GM23338 (cell line): ENCODE measurements at regions not wholly inside any gene's neighbourhood (a gene's known extent, or its start where the extent isn't known, plus 50 kb on each side); places are given as distances from the start of the nearest gene placed in this dataset.

Experiments used
- ATAC-seq: fragments of 200-7000 bp; cut with Tn5 transposase; 3 replicates; pipeline ENCODE4 v1.9.1; 2020
- DNase-seq: peaks from one replicate; pipeline ENCODE4 v3.0.0-alpha.2; 2015; ENCODE audit warnings: low spot score
- H2AFZ ChIP-seq: fragments of 200-600 bp; sonication (generic); 2 replicates; pipeline ENCODE4 v1.8.0; 2016; ENCODE audit warnings: antibody characterized with exemption, mild to moderate bottlenecking, moderate library complexity
- H3F3A ChIP-seq: fragments of 200-600 bp; sonication (generic); replicated peaks from 2 replicates; pipeline ENCODE4 v1.8.0; 2017; ENCODE audit warnings: antibody characterized with exemption, mixed run types, low read depth
- H3K27ac ChIP-seq: fragments of 200-600 bp; sonication (generic); 2 replicates; pipeline ENCODE4 v1.6.1; 2016; ENCODE audit warnings: low read depth
- H3K27me3 ChIP-seq: fragments of 200-600 bp; sonication (generic); 2 replicates; pipeline ENCODE4 v1.8.0; 2016; ENCODE audit warnings: mild to moderate bottlenecking, mixed run types, moderate library complexity; ENCODE audit not compliant: insufficient read depth
- H3K36me3 ChIP-seq: fragments of 200-600 bp; sonication (generic); 2 replicates; pipeline ENCODE4 v1.8.0; 2016; ENCODE audit warnings: mild to moderate bottlenecking; ENCODE audit not compliant: insufficient read depth
- H3K4me1 ChIP-seq: fragments of 200-600 bp; sonication (generic); 2 replicates; pipeline ENCODE4 v1.8.0; 2016; ENCODE audit warnings: mild to moderate bottlenecking, moderate library complexity; ENCODE audit not compliant: insufficient read depth
- H3K4me2 ChIP-seq: fragments of 200-600 bp; sonication (generic); 2 replicates; pipeline ENCODE4 v1.7.1; 2017; ENCODE audit warnings: mixed run types
- H3K4me3 ChIP-seq: fragments of 200-600 bp; sonication (generic); 2 replicates; pipeline ENCODE4 v1.6.1; 2016; ENCODE audit warnings: mixed run types
- H3K79me2 ChIP-seq: fragments of 200-600 bp; sonication (generic); replicated peaks from 2 replicates; pipeline ENCODE4 v1.8.0; 2017; ENCODE audit warnings: mild to moderate bottlenecking; ENCODE audit not compliant: insufficient read depth
- H3K9me2 ChIP-seq: fragments of 200-600 bp; sonication (generic); 2 replicates; pipeline ENCODE4 v1.8.0; 2017; ENCODE audit not compliant: insufficient read depth
- H4K20me1 ChIP-seq: fragments of 200-600 bp; sonication (generic); replicated peaks from 2 replicates; pipeline ENCODE4 v1.8.0; 2017; ENCODE audit warnings: mild to moderate bottlenecking; ENCODE audit not compliant: insufficient read depth
- H3K27ac Mint-ChIP-seq: 2 replicates; pipeline ENCODE4 v1.8.0; 2020; ENCODE audit warnings: inconsistent platforms, mild to moderate bottlenecking, moderate library complexity, mixed read lengths
- H3K27me3 Mint-ChIP-seq: 3 replicates; pipeline ENCODE4 v1.8.0; 2022; ENCODE audit warnings: low read depth, mild to moderate bottlenecking, moderate library complexity, mixed read lengths, inconsistent platforms; ENCODE audit not compliant: insufficient read depth, poor library complexity
- H3K36me3 Mint-ChIP-seq: 3 replicates; pipeline ENCODE4 v1.8.0; 2021; ENCODE audit warnings: low read depth, mild to moderate bottlenecking, inconsistent platforms, moderate library complexity, mixed read lengths
- H3K4me1 Mint-ChIP-seq: 3 replicates; pipeline ENCODE4 v1.8.0; 2020; ENCODE audit warnings: mild to moderate bottlenecking, inconsistent platforms, mixed read lengths
- H3K4me3 Mint-ChIP-seq: 3 replicates; pipeline ENCODE4 v1.8.0; 2021; ENCODE audit warnings: moderate library complexity, mild to moderate bottlenecking, inconsistent platforms, mixed read lengths
- H3K9me3 Mint-ChIP-seq: 3 replicates; pipeline ENCODE4 v1.8.0; 2020; ENCODE audit warnings: moderate library complexity, mild to moderate bottlenecking, inconsistent platforms, mixed read lengths
- CTCF ChIP-seq, 2 experiments: fragments of 200-600 bp in 1 of 2; sonication (generic) in 1 of 2; conservative IDR thresholded peaks; 2 replicates each; pipeline versions ENCODE4 v1.5.1 to v1.6.1; 2016 to 2017; ENCODE audit warnings: antibody characterized with exemption in 2 of 2, low read depth in 2 of 2, mild to moderate bottlenecking in 2 of 2, moderate library complexity in 1 of 2
- ETS1 ChIP-seq: IDR thresholded peaks from 2 replicates; pipeline ENCODE4 v1.6.1; 2016; ENCODE audit warnings: antibody characterized with exemption
- EZH2 ChIP-seq: fragments of 200-600 bp; sonication (generic); IDR thresholded peaks from one replicate; pipeline ENCODE4 v1.8.0; 2017; ENCODE audit warnings: antibody characterized with exemption, mild to moderate bottlenecking, low read depth; ENCODE audit not compliant: unreplicated experiment
- EZH2phosphoT487 ChIP-seq: fragments of 200-600 bp; sonication (generic); IDR thresholded peaks from one replicate; pipeline ENCODE4 v1.8.1; 2018; ENCODE audit warnings: antibody characterized with exemption; ENCODE audit not compliant: unreplicated experiment
- JUNB ChIP-seq: IDR thresholded peaks from one replicate; pipeline ENCODE4 v1.6.1; 2016; ENCODE audit warnings: antibody characterized with exemption; ENCODE audit not compliant: unreplicated experiment
- NANOG ChIP-seq: IDR thresholded peaks from 2 replicates; pipeline ENCODE4 v1.6.1; 2016; ENCODE audit warnings: antibody characterized with exemption, borderline replicate concordance
- ZNF114 ChIP-seq: fragments of 250-450 bp; sonication (Bioruptor Pico); IDR thresholded peaks from 2 replicates; pipeline ENCODE4 v1.5.0; 2020; ENCODE audit warnings: mild to moderate bottlenecking, moderate library complexity
- ZNF331 ChIP-seq: fragments of 250-450 bp; sonication (Bioruptor Pico); IDR thresholded peaks from 2 replicates; pipeline ENCODE4 v1.5.0; 2020; ENCODE audit warnings: low read depth, mild to moderate bottlenecking, moderate library complexity
- ZNF462 ChIP-seq: fragments of 250-450 bp; sonication (Bioruptor Pico); IDR thresholded peaks from 2 replicates; pipeline ENCODE4 v1.5.0; 2020; ENCODE audit warnings: mild to moderate bottlenecking, moderate library complexity

- TF ChIP-seq ZNF114 (CRISPR knock-in tag) (no peak), CTCF (conservative IDR thresholded peaks at IDR 0.05; ENCODE audit: low read depth in 2 of 2) (no peak), EZH2 (no peak), JUNB (no peak)
Observed at GRCh38 chr10:128516180-128516579, 390.0 kb upstream of the MKI67 start (continued).

GRCh38 chr10:128517167-128517566, 390.9 kb upstream of the MKI67 start:
- no peaks in the 10 kb centered on the region for H3K4me1 ChIP-seq
- no peak overlapping the region for H3K4me3 ChIP-seq
- no peak overlapping the region for H3K4me2 ChIP-seq
- Mint-ChIP-seq H3K36me3 (peaks cover 6% of the 10 kb centered on the region; the same call in 1 of the 3 replicates), H3K4me3 (no peak overlapping the region), H3K27ac (no peak overlapping the region), H3K27me3 (peaks cover 17% of the 10 kb centered on the region), H3K9me3 (peaks cover 7% of the 10 kb centered on the region; the same call in 2 of the 3 replicates), H3K4me1 (peaks cover 3% of the 10 kb centered on the region; the same call in 2 of the 3 replicates)
- H3K79me2 ChIP-seq: no peaks in the 10 kb centered on the region
- no peaks in the 10 kb centered on the region for H3K27me3 ChIP-seq
- no peak overlapping the region for H3K27ac ChIP-seq
- H3K36me3 ChIP-seq: no peaks in the 10 kb centered on the region
- H3K9me2 ChIP-seq: peaks cover 3% of the 10 kb centered on the region; the same call in 1 of the 2 replicates
- no peaks in the 10 kb centered on the region for H4K20me1 ChIP-seq
- DNase-seq (no peak), ATAC-seq (no peak)
- H3F3A ChIP-seq: no peaks in the 10 kb centered on the region
- no peak overlapping the region; the same call in 1 of the 2 replicates for H2AFZ ChIP-seq
- TF ChIP-seq ZNF331 (no peak), ETS1 (no peak), ZNF114 (CRISPR knock-in tag) (no peak), EZH2phosphoT487 (no peak), JUNB (no peak), CTCF (conservative IDR thresholded peaks at IDR 0.05; ENCODE audit: low read depth in 2 of 2) (no peak), ZNF462 (CRISPR knock-in tag) (no peak), EZH2 (no peak), NANOG (no peak)
